Esophagus muscularis mucosa (tissue), 3 donors: ENCODE measurements at regions not wholly inside any gene's neighbourhood (a gene's known extent, or its start where the extent isn't known, plus 50 kb on each side); places are given as distances from the start of the nearest gene placed in this dataset.

ENCODE experiments used
- POLR2A ChIP-seq: fragments of 450-650 bp; IDR thresholded peaks from one replicate; pipeline ENCODE4 v1.6.1; 2017; ENCODE audit warnings: antibody characterized with exemption, moderate library complexity, mild to moderate bottlenecking, low read depth
- POLR2AphosphoS5 ChIP-seq, 2 donors: sonication (generic); formaldehyde crosslinking; IDR thresholded peaks; one replicate each; pipeline ENCODE4 v1.6.1; 2017; ENCODE audit warnings: antibody characterized with exemption in 2 of 2
- TF ChIP-seq, protein P1 (sequence below), 3 experiments: fragments of 200-600 bp in 2 of 3; fragments of 450-650 bp in 1 of 3; sonication (generic) in 2 of 3; IDR thresholded peaks; one replicate each; pipeline ENCODE4 v1.5.1; 2017 to 2019; ENCODE audit warnings: antibody characterized with exemption in 3 of 3, mild to moderate bottlenecking in 2 of 3, moderate library complexity in 1 of 3

DNA sequence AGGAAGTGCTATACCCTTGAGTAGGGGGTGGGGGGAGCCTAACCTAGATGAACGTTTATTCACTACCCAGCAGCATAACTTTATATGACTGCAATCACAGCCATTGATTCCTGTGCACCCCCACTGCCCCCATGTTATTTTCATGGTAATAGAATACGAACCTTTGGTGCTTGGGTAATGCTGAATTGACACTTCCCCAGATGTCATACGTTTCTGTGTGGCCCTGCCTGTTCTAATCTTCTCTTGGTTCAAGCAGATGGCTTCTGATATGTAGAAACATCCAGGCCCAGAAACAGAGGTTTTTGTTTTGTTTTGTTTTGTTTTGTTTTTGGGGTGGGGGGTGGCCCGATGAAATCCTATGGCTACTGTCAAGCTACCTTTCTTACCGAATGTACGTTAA is 237.9 kb upstream of the TOPAZ1 start:
- no peak for TF ChIP-seq POLR2AphosphoS5 (IDR thresholded peaks at IDR 0.05)
- TF ChIP-seq, protein P1, sequence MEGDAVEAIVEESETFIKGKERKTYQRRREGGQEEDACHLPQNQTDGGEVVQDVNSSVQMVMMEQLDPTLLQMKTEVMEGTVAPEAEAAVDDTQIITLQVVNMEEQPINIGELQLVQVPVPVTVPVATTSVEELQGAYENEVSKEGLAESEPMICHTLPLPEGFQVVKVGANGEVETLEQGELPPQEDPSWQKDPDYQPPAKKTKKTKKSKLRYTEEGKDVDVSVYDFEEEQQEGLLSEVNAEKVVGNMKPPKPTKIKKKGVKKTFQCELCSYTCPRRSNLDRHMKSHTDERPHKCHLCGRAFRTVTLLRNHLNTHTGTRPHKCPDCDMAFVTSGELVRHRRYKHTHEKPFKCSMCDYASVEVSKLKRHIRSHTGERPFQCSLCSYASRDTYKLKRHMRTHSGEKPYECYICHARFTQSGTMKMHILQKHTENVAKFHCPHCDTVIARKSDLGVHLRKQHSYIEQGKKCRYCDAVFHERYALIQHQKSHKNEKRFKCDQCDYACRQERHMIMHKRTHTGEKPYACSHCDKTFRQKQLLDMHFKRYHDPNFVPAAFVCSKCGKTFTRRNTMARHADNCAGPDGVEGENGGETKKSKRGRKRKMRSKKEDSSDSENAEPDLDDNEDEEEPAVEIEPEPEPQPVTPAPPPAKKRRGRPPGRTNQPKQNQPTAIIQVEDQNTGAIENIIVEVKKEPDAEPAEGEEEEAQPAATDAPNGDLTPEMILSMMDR (IDR thresholded peaks at IDR 0.05), result no peak
- TF ChIP-seq POLR2A, result no peak
